ENCODE measurements at regions not wholly inside any gene's neighbourhood (a gene's known extent, or its start where the extent isn't known, plus 50 kb on each side); places are given as distances from the start of the nearest gene placed in this dataset.

DNA sequence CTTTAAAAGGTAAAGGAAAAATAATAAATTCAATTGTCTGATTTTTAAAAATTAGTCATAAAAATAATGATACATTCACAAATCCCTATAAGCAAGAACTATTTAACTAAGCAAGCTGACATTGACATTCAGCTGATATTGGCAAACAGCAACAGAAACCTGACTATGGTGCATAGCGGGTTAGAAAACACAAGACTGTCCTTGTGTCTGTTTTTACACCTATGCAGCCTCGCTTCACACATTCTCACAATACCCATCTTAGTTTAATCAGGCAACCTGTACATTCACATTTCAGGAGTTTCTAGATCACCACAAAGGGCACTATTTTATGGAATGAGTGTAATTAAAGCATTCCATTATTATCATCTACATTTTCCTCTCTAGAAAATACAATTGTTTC is 737.1 kb downstream of the KCNA4 start:
- TF ChIP-seq, protein P1, sequence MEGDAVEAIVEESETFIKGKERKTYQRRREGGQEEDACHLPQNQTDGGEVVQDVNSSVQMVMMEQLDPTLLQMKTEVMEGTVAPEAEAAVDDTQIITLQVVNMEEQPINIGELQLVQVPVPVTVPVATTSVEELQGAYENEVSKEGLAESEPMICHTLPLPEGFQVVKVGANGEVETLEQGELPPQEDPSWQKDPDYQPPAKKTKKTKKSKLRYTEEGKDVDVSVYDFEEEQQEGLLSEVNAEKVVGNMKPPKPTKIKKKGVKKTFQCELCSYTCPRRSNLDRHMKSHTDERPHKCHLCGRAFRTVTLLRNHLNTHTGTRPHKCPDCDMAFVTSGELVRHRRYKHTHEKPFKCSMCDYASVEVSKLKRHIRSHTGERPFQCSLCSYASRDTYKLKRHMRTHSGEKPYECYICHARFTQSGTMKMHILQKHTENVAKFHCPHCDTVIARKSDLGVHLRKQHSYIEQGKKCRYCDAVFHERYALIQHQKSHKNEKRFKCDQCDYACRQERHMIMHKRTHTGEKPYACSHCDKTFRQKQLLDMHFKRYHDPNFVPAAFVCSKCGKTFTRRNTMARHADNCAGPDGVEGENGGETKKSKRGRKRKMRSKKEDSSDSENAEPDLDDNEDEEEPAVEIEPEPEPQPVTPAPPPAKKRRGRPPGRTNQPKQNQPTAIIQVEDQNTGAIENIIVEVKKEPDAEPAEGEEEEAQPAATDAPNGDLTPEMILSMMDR (IDR thresholded peaks at IDR 0.05; ENCODE audit: insufficient read depth, low read depth, low read length), result no peak
- TF ChIP-seq EZH2 (IDR thresholded peaks at IDR 0.05; ENCODE audit: insufficient read depth, low read length), result no peak
